ENCODE measurements at regions not wholly inside any gene's neighbourhood (a gene's known extent, or its start where the extent isn't known, plus 50 kb on each side); places are given as distances from the start of the nearest gene placed in this dataset.

DNA sequence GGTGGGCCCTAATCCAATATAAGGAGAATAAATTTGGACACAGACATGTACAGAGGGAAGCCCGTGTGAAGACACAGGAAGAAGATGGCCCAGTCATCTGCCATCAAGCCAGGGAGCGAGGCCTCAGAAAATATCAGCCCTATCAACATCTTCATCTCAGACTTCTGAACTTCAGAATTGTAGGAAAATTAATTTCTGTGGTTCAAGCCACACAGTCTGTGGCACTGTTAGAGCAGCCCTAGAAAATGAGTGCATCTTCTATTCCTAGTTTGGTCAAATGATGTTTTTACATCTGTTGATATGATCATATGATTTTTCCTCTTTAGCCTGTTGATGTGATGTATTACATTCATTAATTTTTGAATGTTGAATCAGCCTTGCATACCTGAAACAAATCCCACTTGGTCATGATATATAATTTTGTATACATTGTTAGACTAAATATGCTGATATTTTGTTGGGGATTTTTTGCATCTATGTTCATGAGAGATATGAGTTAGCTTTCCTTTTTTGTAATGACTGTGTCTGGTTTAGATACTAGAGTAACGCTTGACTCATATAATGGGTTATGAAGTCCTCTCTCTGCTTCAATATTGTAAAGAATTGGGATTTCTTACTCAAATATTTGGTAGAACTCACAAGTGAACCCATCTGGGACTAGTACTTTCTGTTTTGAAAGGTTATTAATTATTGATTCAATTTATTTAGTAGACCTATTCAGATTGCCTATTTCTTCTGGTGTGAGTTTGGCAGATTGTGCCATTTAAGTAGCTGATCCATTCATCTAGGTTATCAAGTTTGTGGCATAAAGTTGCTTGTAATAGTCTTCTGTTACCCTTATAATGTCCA is 451.4 kb downstream of the EIPR1 start:
- DNase-seq (ENCODE audit: low spot score), result no peak

DNA sequence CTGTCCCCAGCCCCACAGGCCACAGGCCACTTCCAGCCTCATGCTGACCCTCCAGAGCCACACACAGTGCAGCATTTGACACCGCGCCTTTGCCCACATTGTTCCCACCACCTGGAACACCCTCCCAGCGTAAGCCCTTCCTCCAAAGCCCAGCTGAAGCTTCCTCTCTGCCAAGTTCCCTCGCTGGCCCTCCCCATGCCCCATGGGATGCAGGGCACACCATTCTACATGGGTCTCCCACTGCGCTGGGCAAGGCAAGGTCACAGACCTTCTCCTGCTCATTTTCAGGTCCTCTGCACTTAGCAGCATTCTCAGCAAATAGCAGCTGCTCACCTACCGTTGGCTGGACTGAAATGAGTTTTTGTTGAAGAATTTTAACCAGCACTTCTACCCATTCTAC is 455.5 kb downstream of the EIPR1 start:
- DNase-seq (ENCODE audit: low spot score), result no peak

- DNase-seq (ENCODE audit: low spot score), result no peak
Measured at GRCh38 chr2:2921011-2921720, 456.5 kb downstream of the EIPR1 start.

DNA sequence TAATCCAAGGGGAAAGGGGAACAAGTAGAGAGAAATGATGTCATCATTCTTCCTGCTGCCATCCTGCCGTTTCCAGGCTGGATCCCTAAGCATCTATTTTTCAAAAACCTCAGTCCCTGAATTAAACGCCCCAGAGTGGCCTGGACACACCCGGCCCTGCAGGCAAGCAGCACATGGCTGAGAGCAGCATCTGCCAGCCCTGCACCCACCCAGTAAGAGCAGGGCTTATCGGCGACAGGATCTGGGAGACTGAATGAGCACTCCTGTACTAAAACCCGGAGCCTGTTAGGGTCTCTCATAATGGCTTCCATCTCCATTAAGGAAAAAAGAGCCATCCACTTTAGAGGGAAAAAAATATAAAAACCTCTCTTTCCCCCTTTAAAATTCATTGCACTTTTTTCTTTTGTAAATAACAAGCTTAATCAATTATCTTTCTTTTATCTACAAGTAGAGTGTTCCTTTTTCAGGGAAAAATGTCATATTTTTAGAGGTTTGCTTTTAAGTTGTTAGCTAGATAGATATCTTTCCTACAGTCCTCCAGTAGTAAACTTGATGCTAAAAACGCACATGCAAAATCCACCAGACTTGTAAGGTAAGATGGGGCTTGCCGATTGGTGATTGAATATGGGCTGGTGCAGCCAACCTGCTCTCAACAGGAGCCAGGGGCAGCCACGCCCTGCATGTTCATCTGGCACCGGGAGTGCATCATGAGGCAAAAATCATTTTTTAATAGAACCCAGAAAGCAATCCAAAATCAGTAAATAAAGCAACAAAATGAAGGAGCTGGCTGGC is 457.8 kb downstream of the EIPR1 start:
- no peak for DNase-seq (ENCODE audit: low spot score)

- no peak for DNase-seq (ENCODE audit: low spot score)
Measured at GRCh38 chr2:2919026-2919425, 458.6 kb downstream of the EIPR1 start.

- DNase-seq (ENCODE audit: low spot score), result no peak
Measured at GRCh38 chr2:2916621-2917020, 461.0 kb downstream of the EIPR1 start.

DNA sequence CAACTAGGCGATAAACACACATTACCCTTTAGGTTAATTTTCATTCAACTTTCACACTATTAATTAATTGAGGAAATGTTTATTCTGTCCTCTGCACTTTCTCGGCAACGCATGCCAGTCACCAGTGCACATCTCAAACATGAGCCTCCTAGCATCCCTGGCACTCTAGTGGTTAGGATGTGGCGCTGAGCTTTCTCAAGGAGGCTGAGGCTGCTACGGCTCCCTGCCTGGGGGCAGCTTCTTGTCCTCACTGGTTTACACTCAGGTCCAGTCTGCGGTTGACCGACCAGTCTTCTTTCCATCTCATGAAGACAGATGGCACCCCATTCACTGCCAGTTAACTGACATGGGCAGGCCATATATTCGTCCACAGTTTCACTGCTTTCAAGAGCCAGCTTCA is 463.4 kb downstream of the EIPR1 start:
- no peak for DNase-seq (ENCODE audit: low spot score)

DNA sequence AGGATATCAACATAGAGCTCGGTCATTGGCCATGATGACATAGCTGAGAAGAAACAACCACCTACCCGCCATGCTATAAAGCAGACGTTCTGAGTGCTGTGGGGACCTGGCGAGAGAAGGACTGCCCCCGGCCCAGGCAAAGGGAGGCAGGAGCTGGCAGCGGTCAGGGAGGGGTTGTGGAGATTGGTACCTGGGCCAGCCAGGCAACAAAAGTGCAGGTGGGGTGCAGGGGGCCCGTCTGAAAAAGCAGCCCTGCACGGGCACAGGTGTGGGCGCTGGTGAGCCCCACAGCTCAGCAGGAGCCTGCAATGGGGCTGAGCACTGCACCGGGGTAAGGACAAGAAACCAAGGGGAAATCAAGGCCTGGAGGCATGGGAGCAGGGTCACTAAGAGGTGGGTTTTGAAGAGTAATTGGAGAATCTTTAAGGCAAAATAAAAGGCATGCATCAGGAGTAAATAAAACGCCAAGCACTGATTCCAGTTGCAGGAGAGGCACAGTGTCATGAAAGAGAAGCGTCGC is 464.0 kb downstream of the EIPR1 start:
- no peak for DNase-seq (ENCODE audit: low spot score)

DNA sequence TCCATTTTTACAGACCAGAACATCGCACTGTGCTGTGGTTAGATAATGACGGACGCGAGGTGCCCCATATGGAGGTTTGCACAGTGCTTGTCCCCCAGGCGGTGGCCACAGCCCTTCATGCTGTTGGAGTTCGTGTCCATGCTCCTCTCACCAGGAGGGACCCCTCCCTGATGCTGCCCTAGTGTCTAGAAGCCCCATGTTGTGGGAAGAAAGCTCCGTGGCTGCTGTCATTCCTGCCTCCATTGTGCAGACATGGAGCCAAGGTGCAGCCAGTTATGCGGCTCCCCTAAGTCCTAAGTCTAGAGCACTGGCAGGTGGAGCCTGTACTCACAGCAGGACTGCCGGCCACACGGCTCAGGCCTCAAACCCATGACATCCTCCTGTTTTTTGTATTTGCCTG is 464.9 kb downstream of the EIPR1 start:
- DNase-seq (ENCODE audit: low spot score), result no peak

- no peak for DNase-seq (ENCODE audit: low spot score)
Measured at GRCh38 chr2:2912293-2912692, 465.3 kb downstream of the EIPR1 start.

DNA sequence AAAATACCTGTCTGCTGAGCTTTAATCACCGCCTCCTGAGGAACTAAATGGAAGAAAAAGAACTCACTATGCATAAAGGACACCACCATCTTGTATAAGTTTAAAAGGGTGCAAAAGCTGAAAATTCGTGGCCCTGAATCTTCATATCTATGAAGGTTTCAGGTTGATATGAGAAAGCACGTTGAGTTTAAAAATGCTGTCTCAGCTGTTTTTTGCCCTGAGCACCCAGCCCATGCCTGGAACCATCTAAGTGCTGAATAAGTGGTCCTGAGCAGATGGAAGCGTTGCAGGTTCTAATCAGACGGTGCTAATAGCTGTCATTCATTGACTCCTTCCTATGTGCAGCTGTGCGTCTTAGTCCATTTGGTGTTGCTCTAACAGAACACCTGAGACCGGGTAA is 467.4 kb downstream of the EIPR1 start:
- no peak for DNase-seq (ENCODE audit: low spot score)

DNA sequence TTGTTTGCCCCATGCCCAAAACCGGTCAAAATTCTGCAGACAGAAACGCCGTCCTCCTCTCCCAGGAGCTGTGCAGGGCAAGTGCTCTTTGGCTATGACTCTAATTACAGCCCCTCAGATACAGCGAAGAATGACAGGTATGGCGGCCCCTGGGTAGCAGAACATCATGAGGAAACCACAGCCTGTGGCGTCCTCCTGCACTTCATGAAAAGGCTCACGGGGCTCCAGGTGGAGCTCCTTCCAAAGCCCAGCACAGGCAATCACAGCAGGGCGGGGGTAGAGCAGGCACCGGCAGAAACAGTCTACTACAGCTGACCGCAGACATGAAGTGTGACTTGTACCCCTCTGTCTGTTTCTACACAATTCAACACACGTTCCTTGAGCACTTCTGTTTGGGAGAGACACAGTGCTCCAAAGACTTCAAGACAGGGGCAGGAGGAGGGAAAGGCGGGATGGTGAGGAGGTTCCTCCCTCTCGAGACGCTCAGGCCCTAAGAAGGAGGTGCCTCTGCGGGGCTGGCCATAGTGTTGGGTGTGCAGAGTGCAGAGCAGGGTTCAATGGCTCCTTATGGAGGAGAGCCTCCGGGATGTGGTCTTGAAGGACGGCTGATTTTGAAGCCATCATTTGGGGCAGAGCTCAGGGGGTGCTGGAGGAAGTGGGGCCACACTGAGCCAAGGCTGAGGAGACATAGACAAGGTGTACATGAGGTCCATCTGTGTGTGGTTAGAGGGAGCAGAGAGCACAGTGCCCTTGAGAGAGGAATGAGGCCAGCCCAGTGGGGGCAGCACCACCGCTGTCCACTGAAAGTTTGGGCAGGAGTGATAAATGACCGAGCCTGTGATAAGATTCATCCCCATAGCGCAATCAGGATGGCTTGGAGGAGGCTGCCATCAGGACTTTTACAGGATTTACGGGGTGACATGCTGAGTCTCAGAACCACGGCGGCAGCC is 468.3 kb downstream of the EIPR1 start:
- DNase-seq (ENCODE audit: low spot score), result no peak

DNA sequence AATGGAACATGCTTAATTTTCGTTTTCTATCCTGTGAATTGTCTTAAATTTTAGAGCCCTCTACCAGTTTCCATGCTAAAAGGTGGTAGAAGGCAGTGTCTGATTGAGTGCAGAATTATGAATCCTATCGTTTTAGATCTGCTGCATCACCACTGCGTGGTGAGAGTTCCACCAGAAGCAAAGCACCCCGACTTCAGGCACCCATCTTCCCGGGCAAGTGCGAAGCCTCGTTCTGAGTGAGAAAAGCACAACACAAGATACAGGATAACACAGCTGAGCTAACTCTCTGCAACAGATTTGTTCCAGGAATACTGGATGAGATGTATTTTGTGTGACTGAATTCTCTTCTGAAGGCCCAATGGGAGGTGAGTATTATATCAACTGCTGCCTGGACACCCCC is 471.5 kb downstream of the EIPR1 start:
- no peak for DNase-seq (ENCODE audit: low spot score)

DNA sequence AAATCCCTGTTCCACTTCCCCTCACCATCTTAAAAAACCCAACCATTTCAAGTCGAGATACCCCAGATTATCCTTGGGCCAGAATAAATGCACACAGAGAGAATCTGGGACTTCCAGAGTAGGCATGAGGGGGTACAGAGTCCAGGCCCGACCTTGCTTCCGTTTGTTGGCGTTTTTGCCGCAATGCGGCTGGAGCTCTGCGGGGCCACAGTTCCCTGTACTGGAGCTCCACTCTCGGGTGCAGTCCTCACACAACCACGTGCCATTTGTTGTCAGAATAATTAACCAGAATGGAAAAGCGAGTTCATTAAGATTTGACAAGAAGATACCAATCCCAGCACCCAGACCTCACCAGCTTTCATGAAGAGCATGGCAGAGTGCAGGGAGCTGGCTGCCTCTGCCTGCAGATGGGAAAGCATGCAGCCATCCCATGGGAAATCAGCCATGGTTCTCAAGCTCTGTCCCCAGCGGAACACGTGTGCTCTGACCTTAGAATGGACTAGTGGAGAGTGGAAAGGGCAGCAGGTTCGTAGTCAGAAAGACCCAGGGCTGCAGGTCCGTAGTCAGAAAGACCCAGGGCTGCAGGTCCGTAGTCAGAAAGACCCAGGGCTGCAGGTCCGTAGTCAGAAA is 472.8 kb downstream of the EIPR1 start:
- no peak for DNase-seq (ENCODE audit: low spot score)

DNA sequence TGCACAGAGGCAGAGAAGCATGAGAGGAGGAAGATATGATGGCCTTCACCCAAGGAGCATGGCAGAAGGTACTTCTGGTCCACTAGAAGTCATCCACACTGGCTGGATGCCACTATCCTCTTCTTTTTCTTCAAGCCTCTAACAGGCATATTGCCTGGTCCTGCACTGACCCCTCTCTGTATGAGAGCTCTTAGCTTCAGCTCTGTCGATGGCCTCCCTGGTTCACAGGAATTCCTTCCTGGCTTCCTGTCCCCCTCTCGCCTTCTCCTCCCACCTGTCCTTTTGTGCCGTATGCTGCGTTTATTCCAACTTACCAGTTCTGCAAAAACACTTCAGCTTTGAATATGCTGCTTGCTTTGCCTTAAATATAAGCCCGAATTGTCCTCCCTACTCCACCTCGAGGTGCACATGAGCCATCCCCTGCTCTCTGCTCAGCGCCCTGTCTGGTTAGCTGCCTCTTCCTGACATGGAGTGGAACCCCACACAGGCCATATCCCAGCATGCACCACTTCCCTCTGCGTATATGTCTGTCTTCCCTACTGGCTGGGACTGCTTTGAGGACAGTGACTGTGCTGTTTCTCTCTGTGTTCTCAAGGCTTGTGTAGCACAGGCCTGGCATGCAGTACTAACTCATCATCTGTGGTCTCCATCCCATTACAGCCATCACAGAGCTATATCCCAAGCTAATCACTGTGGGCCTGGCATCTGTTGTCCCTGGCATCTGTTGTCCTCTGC is 474.9 kb downstream of the EIPR1 start:
- DNase-seq (ENCODE audit: low spot score), result no peak

DNA sequence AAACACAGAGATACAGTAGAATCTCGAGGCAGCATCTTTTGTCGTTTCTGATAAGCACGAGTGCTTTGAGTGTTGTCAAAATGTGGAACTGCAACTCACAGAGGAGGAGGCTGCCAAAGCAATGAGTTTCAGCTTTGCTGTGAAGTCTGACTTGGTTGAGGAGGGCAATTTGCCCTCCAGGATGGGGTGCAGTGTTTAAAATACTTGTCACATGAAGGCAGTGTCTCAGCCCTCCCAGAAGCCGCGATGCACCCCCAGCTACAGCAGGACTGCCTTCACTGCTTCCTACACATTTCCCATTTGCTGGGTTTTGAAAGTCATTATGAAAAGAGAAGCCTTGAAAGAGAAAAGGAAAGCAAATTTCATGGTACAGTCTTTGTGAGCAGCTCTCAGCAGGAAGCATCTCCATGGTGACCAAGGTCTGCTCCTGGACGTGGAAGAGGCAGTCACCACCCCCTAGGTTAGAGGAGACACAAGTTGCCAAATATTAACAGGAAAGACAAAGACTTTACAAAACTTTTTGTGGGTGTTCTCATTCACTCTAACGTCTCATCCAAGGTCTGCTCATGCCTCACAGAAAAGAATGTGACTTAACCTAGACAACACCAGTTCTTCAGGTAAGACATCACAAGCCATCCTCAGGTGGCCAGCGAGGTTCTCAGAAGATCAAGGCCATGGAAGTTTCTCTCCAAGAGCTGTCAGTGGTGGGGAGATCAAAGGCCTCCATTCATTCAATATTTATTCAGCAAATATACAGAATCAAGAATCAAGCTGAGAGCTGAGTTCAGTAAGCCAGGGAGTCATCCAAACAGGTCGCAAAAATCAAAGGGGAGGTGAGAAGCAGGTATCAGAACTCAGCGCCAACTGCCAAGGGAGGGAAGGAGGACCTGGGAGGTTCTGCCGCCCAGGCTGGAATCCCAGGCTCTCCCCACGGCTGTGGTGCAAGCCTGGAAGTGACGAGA is 476.0 kb downstream of the EIPR1 start:
- DNase-seq (ENCODE audit: low spot score), result no peak

DNA sequence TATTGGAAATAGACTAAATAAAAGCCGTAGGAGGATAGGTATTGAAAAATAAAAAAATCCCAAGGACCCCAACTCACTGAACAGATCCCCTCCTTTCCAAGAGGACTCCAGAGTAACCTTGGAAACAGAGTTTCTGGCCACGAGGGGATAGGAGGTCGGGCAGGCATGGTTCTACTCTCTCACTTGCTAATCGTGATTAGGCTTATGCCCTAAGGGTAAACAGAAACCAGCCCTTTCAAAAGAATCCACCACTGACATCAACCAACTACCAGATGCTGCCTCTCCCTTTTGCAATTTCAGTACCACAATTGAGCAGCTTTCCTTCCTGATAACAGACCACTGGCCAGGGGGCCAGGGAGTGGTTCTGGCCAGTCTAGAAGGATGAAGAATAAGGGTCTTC is 477.8 kb downstream of the EIPR1 start:
- DNase-seq (ENCODE audit: low spot score), result no peak

GRCh38 chr2:2898744-2899143 is 478.9 kb downstream of the EIPR1 start:
- DNase-seq (ENCODE audit: low spot score), result no peak

DNA sequence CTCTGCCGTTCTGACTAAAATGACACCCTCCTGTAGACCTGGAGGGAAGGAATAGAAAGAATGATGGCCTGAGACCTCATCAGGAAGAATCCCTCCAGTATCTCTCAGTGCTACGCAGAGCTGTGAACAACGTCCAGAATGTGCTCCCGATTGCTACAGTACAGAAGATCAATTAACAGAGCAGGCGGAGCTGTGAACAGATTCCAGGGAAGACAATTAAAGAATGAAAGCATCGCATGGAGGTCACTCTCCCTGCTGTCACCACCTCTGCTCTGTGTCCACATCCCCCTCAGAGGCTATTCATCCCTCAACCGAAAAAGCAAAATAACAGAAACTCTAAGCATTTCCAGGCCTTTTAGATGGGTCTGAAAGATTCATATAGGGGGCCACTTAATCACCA is 481.0 kb downstream of the EIPR1 start:
- no peak for DNase-seq (ENCODE audit: low spot score)

Data from HuH-7 (cell line).